H9 (cell line): ENCODE measurements at regions not wholly inside any gene's neighbourhood (a gene's known extent, or its start where the extent isn't known, plus 50 kb on each side); places are given as distances from the start of the nearest gene placed in this dataset.

Experiments used
- DNase-seq: peaks from one replicate; pipeline ENCODE4 v3.0.0-alpha.2; 2017
- H2AFZ ChIP-seq: one replicate; pipeline ENCODE4 v1.6.1; 2013; ENCODE audit warnings: mild to moderate bottlenecking, low read length, control low read depth, moderate library complexity
- H2AK5ac ChIP-seq: 2 replicates; pipeline ENCODE4 v1.6.1; 2013; ENCODE audit warnings: low read length, control low read depth, mixed read lengths; ENCODE audit not compliant: insufficient read length
- H2BK120ac ChIP-seq: one replicate; pipeline ENCODE4 v1.6.1; 2013; ENCODE audit warnings: low read depth, mild to moderate bottlenecking, low read length, control low read depth, inconsistent platforms; ENCODE audit not compliant: poor library complexity, severe bottlenecking
- H2BK12ac ChIP-seq: 2 replicates; pipeline ENCODE4 v1.6.1; 2013; ENCODE audit warnings: low read length, control low read depth, mixed read lengths, low read depth; ENCODE audit not compliant: insufficient read length
- H2BK15ac ChIP-seq: 2 replicates; pipeline ENCODE4 v1.6.1; 2013; ENCODE audit warnings: low read depth, low read length, control low read depth
- H2BK20ac ChIP-seq: one replicate; pipeline ENCODE4 v1.6.1; 2013; ENCODE audit warnings: low read depth, mild to moderate bottlenecking, low read length, control low read depth, inconsistent platforms; ENCODE audit not compliant: poor library complexity, severe bottlenecking
- H2BK5ac ChIP-seq: 2 replicates; pipeline ENCODE4 v1.6.1; 2013; ENCODE audit warnings: low read length, control low read depth, mixed read lengths; ENCODE audit not compliant: insufficient read length
- H3K14ac ChIP-seq: 2 replicates; pipeline ENCODE4 v1.6.1; 2013; ENCODE audit warnings: low read length, control low read depth; ENCODE audit not compliant: insufficient read depth
- H3K18ac ChIP-seq: 2 replicates; pipeline ENCODE4 v1.6.1; 2013; ENCODE audit warnings: low read depth, mild to moderate bottlenecking, mixed read lengths, low read length, control low read depth; ENCODE audit not compliant: insufficient read length
- H3K23ac ChIP-seq: 2 replicates; pipeline ENCODE4 v1.6.1; 2013; ENCODE audit warnings: low read length, control low read depth, mixed read lengths, low read depth; ENCODE audit not compliant: insufficient read length
- H3K23me2 ChIP-seq: 2 replicates; pipeline ENCODE4 v1.6.1; 2013; ENCODE audit warnings: low read depth, mild to moderate bottlenecking, mixed read lengths, low read length, control low read depth; ENCODE audit not compliant: insufficient read length, poor library complexity, severe bottlenecking
- H3K27ac ChIP-seq: 2 replicates; pipeline ENCODE4 v1.5.1; 2013; ENCODE audit warnings: low read length, control low read depth, mixed read lengths, low read depth; ENCODE audit not compliant: insufficient read length
- H3K27me3 ChIP-seq: 2 replicates; pipeline ENCODE4 v1.6.1; 2013; ENCODE audit warnings: low read length, control low read depth, inconsistent platforms; ENCODE audit not compliant: insufficient read depth
- H3K4ac ChIP-seq: 2 replicates; pipeline ENCODE4 v1.6.1; 2013; ENCODE audit warnings: low read depth, mild to moderate bottlenecking, control low read depth, inconsistent platforms, low read length, moderate library complexity
- H3K4me1 ChIP-seq: 2 replicates; pipeline ENCODE4 v1.6.1; 2013; ENCODE audit warnings: low read length, control low read depth, inconsistent platforms; ENCODE audit not compliant: insufficient read depth
- H3K4me2 ChIP-seq: 2 replicates; pipeline ENCODE4 v1.6.1; 2013; ENCODE audit warnings: low read length, control low read depth, mixed read lengths; ENCODE audit not compliant: insufficient read length, insufficient read depth
- H3K56ac ChIP-seq: 2 replicates; pipeline ENCODE4 v1.6.1; 2013; ENCODE audit warnings: low read depth, mild to moderate bottlenecking, mixed read lengths, low read length, control low read depth; ENCODE audit not compliant: insufficient read length
- H3K79me1 ChIP-seq: 2 replicates; pipeline ENCODE4 v1.6.1; 2013; ENCODE audit warnings: low read depth, mild to moderate bottlenecking, moderate library complexity, low read length, control low read depth, inconsistent platforms; ENCODE audit not compliant: insufficient read depth, poor library complexity, severe bottlenecking
- H3K79me2 ChIP-seq: 2 replicates; pipeline ENCODE4 v1.6.1; 2013; ENCODE audit warnings: low read length, control low read depth, inconsistent platforms; ENCODE audit not compliant: insufficient read depth
- H3K9ac ChIP-seq: 2 replicates; pipeline ENCODE4 v1.6.1; 2013; ENCODE audit warnings: low read length, control low read depth, mixed read lengths; ENCODE audit not compliant: insufficient read length; ENCODE audit errors: extremely low read depth
- H3K9me3 ChIP-seq: one replicate; pipeline ENCODE4 v1.6.1; 2013; ENCODE audit warnings: low read depth, low read length, inconsistent platforms; ENCODE audit not compliant: control insufficient read depth
- H3T11ph ChIP-seq: one replicate; pipeline ENCODE4 v1.6.1; 2013; ENCODE audit warnings: mild to moderate bottlenecking, low read length, control low read depth, inconsistent platforms
- H4K20me1 ChIP-seq: one replicate; pipeline ENCODE4 v1.6.1; 2013; ENCODE audit not compliant: control insufficient read depth, insufficient read length, insufficient read depth
- H4K5ac ChIP-seq: 2 replicates; pipeline ENCODE4 v1.6.1; 2013; ENCODE audit warnings: low read depth, mild to moderate bottlenecking, mixed read lengths, low read length, control low read depth; ENCODE audit not compliant: insufficient read length
- H4K8ac ChIP-seq: replicated peaks from 2 replicates; pipeline ENCODE4 v1.6.1; 2013; ENCODE audit warnings: low read length, control low read depth, mixed read lengths, low read depth; ENCODE audit not compliant: insufficient read length
- H4K91ac ChIP-seq: 2 replicates; pipeline ENCODE4 v1.6.1; 2013; ENCODE audit warnings: low read depth, mild to moderate bottlenecking, moderate library complexity, mixed read lengths, low read length, control low read depth; ENCODE audit not compliant: insufficient read length
- H3K27ac Mint-ChIP-seq, 3 experiments: 2 replicates in 2 of 3; 3 replicates in 1 of 3; pipeline ENCODE4 v1.8.0; 2020 to 2021; ENCODE audit warnings: mixed read lengths in 3 of 3, mild to moderate bottlenecking in 1 of 3, moderate library complexity in 1 of 3
- H3K27me3 Mint-ChIP-seq: 2 replicates; pipeline ENCODE4 v1.8.0; 2021; ENCODE audit warnings: low read depth, mild to moderate bottlenecking, moderate library complexity, mixed read lengths
- H3K36me3 Mint-ChIP-seq, 3 experiments: 2 replicates in 2 of 3; 3 replicates in 1 of 3; pipeline ENCODE4 v1.8.0; 2020 to 2021; ENCODE audit warnings: low read depth in 3 of 3, mixed read lengths in 3 of 3; ENCODE audit not compliant: insufficient read depth in 1 of 3
- H3K4me1 Mint-ChIP-seq, 2 experiments: 2 replicates each; pipeline ENCODE4 v1.8.0; 2020; ENCODE audit warnings: mixed read lengths in 2 of 2
- H3K4me3 Mint-ChIP-seq, 2 experiments: 2 replicates in 1 of 2; 3 replicates in 1 of 2; pipeline ENCODE4 v1.8.0; 2020 to 2021; ENCODE audit warnings: mild to moderate bottlenecking in 2 of 2, mixed read lengths in 2 of 2, moderate library complexity in 1 of 2
- H3K9me3 Mint-ChIP-seq, 2 experiments: 2 replicates in 1 of 2; 3 replicates in 1 of 2; pipeline ENCODE4 v1.8.0; 2020; ENCODE audit warnings: mild to moderate bottlenecking in 2 of 2, mixed read lengths in 2 of 2, moderate library complexity in 1 of 2
- WGBS: extraction: QIAGEN DNeasy Blood & Tissue Kit; methylation state at CpG from one replicate; pipeline ENCODE4 v1.1.7; 2013; ENCODE audit warnings: missing lambda C conversion rate, low lambda C conversion rate, mixed read lengths; ENCODE audit not compliant: insufficient read length; ENCODE audit errors: extremely low coverage; 5-methylcytosine and 5-hydroxymethylcytosine counted together
- TF ChIP-seq, protein P1 (sequence below): fragments of 200-600 bp; sonication (generic); conservative IDR thresholded peaks from 3 replicates; pipeline ENCODE4 v1.8.0; 2021; ENCODE audit warnings: antibody characterized with exemption, mild to moderate bottlenecking

DNA sequence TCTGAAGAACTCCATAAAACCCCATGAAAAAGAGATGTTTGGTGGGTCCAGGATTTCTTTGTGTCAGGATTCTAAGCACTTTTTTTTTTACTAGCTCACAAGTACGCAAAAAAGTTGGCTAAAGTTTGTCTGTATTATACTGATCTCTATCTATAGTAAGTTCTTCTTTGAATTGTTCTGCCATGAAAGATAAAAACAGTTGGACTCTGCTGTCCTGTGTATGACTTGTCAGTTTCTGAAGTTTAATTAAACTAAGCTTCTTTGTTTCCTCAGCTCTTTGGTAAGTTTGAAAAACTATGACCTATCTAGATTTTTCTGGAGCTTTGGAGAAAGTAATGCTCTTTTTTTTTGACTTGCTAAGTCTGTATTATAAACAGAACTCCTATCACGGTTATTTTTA, 812.2 kb upstream of the LUZP2 start:
- Histone ChIP-seq H4K8ac (no peak overlapping the region), H2BK12ac (no peak overlapping the region), H3K23ac (no peak overlapping the region), H4K91ac (no peak overlapping the region), H2BK5ac (no peak overlapping the region), H3K79me2 (no peaks in the 10 kb centered on the region), H2BK20ac (no peak overlapping the region), H3K4me2 (no peak overlapping the region), H3K27me3 (no peaks in the 10 kb centered on the region), H3K23me2 (no peaks in the 10 kb centered on the region), H3K9ac (no peak overlapping the region), H4K5ac (no peak overlapping the region), H4K20me1 (no peaks in the 10 kb centered on the region), H3T11ph (no peak overlapping the region), H3K4me1 (no peaks in the 10 kb centered on the region), H2AK5ac (no peak overlapping the region), H2BK15ac (no peak overlapping the region), H2BK120ac (no peak overlapping the region), H3K79me1 (no peaks in the 10 kb centered on the region), H3K56ac (no peak overlapping the region), H3K27ac (no peak overlapping the region), H2AFZ (no peak overlapping the region), H3K4ac (no peak overlapping the region), H3K18ac (no peak overlapping the region), H3K9me3 (no peaks in the 10 kb centered on the region), H3K14ac (no peak overlapping the region)
- no peak for DNase-seq
- Mint-ChIP-seq H3K36me3 (no peaks in the 10 kb centered on the region), H3K4me1 (peaks cover 8% of the 10 kb centered on the region in 2 experiments), H3K4me3 (no peak overlapping the region), H3K9me3 (no peaks in the 10 kb centered on the region), H3K27ac (no peak overlapping the region; a peak in 1 of 7 replicates), H3K27me3 (no peaks in the 10 kb centered on the region)
- no CpG with 5 or more reads among the region's 2 CpGs for WGBS
- TF ChIP-seq, protein P1, sequence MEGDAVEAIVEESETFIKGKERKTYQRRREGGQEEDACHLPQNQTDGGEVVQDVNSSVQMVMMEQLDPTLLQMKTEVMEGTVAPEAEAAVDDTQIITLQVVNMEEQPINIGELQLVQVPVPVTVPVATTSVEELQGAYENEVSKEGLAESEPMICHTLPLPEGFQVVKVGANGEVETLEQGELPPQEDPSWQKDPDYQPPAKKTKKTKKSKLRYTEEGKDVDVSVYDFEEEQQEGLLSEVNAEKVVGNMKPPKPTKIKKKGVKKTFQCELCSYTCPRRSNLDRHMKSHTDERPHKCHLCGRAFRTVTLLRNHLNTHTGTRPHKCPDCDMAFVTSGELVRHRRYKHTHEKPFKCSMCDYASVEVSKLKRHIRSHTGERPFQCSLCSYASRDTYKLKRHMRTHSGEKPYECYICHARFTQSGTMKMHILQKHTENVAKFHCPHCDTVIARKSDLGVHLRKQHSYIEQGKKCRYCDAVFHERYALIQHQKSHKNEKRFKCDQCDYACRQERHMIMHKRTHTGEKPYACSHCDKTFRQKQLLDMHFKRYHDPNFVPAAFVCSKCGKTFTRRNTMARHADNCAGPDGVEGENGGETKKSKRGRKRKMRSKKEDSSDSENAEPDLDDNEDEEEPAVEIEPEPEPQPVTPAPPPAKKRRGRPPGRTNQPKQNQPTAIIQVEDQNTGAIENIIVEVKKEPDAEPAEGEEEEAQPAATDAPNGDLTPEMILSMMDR: no peak
